GM18498 (cell line): ENCODE measurements at regions not wholly inside any gene's neighbourhood (a gene's known extent, or its start where the extent isn't known, plus 50 kb on each side); places are given as distances from the start of the nearest gene placed in this dataset.
"Not testable (repeated sequence)": the region's sequence is repeated elsewhere in the genome, so short reads cannot be mapped to it uniquely, and the experiment has no call there.

Experiments
- ATAC-seq: cut with Tn5 transposase; IDR thresholded peaks from one replicate; pipeline ENCODE4 v1.9.1; 2021; ENCODE audit warnings: mild to moderate bottlenecking, moderate library complexity; ENCODE audit not compliant: unreplicated experiment

GRCh38 chr9:99670886-99671285 is 150.8 kb upstream of the NR4A3 start:
- ATAC-seq: not testable (repeated sequence)

- no peak for ATAC-seq
Observed at GRCh38 chr9:99677281-99677680, 144.4 kb upstream of the NR4A3 start.

GRCh38 chr9:99678566-99678965 is 143.1 kb upstream of the NR4A3 start:
- no peak for ATAC-seq

- ATAC-seq: no peak
Observed at GRCh38 chr9:99680191-99680590, 141.5 kb upstream of the NR4A3 start.

- no peak for ATAC-seq
Observed at GRCh38 chr9:99681113-99681512, 140.6 kb upstream of the NR4A3 start.

GRCh38 chr9:99682378-99682777 is 139.3 kb upstream of the NR4A3 start:
- ATAC-seq: no peak

GRCh38 chr9:99682870-99683269 is 138.8 kb upstream of the NR4A3 start:
- no peak for ATAC-seq

- no peak for ATAC-seq
Observed at GRCh38 chr9:99690573-99690972, 131.1 kb upstream of the NR4A3 start.

GRCh38 chr9:99693888-99694287 is 127.8 kb upstream of the NR4A3 start:
- no peak for ATAC-seq

- ATAC-seq: no peak
Observed at GRCh38 chr9:99694393-99694792, 127.3 kb upstream of the NR4A3 start.

GRCh38 chr9:99699396-99699795 is 122.3 kb upstream of the NR4A3 start:
- no peak for ATAC-seq

GRCh38 chr9:99712214-99712613 is 109.5 kb upstream of the NR4A3 start:
- no peak for ATAC-seq

GRCh38 chr9:99713838-99714306 is 107.8 kb upstream of the NR4A3 start:
- peak; percentile 68 for ATAC-seq

- ATAC-seq: no peak
Observed at GRCh38 chr9:99718631-99719030, 103.1 kb upstream of the NR4A3 start.

- peak; percentile 83 for ATAC-seq
Observed at GRCh38 chr9:99720455-99721050, 101.1 kb upstream of the NR4A3 start.

- ATAC-seq: no peak
Observed at GRCh38 chr9:99721898-99722297, 99.8 kb upstream of the NR4A3 start.

- ATAC-seq: peak; percentile 74
Observed at GRCh38 chr9:99722877-99723276, 98.8 kb upstream of the NR4A3 start.

- no peak for ATAC-seq
Observed at GRCh38 chr9:99724640-99725039, 97.0 kb upstream of the NR4A3 start.

- ATAC-seq: no peak
Observed at GRCh38 chr9:99725852-99726251, 95.8 kb upstream of the NR4A3 start.

GRCh38 chr9:99726758-99727157 is 94.9 kb upstream of the NR4A3 start:
- no peak for ATAC-seq

- ATAC-seq: no peak
Observed at GRCh38 chr9:99730062-99730461, 91.6 kb upstream of the NR4A3 start.

- no peak for ATAC-seq
Observed at GRCh38 chr9:99731950-99732349, 89.7 kb upstream of the NR4A3 start.

- no peak for ATAC-seq
Observed at GRCh38 chr9:99732715-99733114, 89.0 kb upstream of the NR4A3 start.
